ENCODE measurements at regions not wholly inside any gene's neighbourhood (a gene's known extent, or its start where the extent isn't known, plus 50 kb on each side); places are given as distances from the start of the nearest gene placed in this dataset.
"Not testable (repeated sequence)": the region's sequence is repeated elsewhere in the genome, so short reads cannot be mapped to it uniquely, and the experiment has no call there.

GRCh38 chr10:78096486-78096885 is 62.8 kb downstream of the RPS24 start:
- not testable (repeated sequence) for DNase-seq (ENCODE audit: low spot score)

GRCh38 chr10:78102593-78102992 is 68.9 kb downstream of the RPS24 start:
- DNase-seq (ENCODE audit: low spot score): not testable (repeated sequence)

- DNase-seq (ENCODE audit: low spot score): no peak
Observed at GRCh38 chr10:78109210-78109609, 75.5 kb downstream of the RPS24 start.

GRCh38 chr10:78115135-78115853 is 81.6 kb downstream of the RPS24 start:
- DNase-seq (ENCODE audit: low spot score): no peak

GRCh38 chr10:78116361-78116760 is 82.7 kb downstream of the RPS24 start:
- DNase-seq (ENCODE audit: low spot score): no peak

GRCh38 chr10:78118591-78118990 is 84.9 kb downstream of the RPS24 start:
- no peak for DNase-seq (ENCODE audit: low spot score)

GRCh38 chr10:78121801-78122200 is 88.1 kb downstream of the RPS24 start:
- no peak for DNase-seq (ENCODE audit: low spot score)

DNA sequence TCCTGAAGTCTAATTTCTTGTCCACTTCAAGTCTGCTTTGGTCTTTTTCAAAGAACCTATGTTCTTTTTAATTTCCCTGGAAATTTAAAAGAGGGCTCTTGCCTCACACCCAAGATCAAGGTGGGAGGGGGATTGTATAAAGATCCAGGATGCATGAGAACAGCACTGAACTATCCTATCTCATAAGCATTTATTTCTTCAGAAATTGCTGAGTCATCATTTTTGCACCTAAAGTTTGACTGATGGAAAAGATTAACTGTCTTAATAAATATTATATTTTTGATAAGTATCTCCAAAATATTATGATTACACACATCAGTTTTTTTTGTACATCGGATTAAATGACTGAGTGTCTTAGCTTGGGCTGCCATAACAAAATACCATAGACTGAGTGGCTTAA is 90.5 kb downstream of the RPS24 start:
- no peak for DNase-seq (ENCODE audit: low spot score)

- DNase-seq (ENCODE audit: low spot score): no peak
Observed at GRCh38 chr10:78129211-78129610, 95.5 kb downstream of the RPS24 start.

GRCh38 chr10:78130966-78131710 is 97.5 kb downstream of the RPS24 start:
- DNase-seq (ENCODE audit: low spot score): no peak

- DNase-seq (ENCODE audit: low spot score): no peak
Observed at GRCh38 chr10:78134773-78135306, 101.2 kb downstream of the RPS24 start.

GRCh38 chr10:78137147-78137546 is 103.5 kb downstream of the RPS24 start:
- no peak for DNase-seq (ENCODE audit: low spot score)

- DNase-seq (ENCODE audit: low spot score): peak; percentile 72
Observed at GRCh38 chr10:78139341-78139740, 105.7 kb downstream of the RPS24 start.

- no peak for DNase-seq (ENCODE audit: low spot score)
Observed at GRCh38 chr10:78140066-78140630, 106.5 kb downstream of the RPS24 start.

GRCh38 chr10:78143576-78143975 is 109.9 kb downstream of the RPS24 start:
- DNase-seq (ENCODE audit: low spot score): no peak

- no peak for DNase-seq (ENCODE audit: low spot score)
Observed at GRCh38 chr10:78146200-78146599, 112.5 kb downstream of the RPS24 start.

DNA sequence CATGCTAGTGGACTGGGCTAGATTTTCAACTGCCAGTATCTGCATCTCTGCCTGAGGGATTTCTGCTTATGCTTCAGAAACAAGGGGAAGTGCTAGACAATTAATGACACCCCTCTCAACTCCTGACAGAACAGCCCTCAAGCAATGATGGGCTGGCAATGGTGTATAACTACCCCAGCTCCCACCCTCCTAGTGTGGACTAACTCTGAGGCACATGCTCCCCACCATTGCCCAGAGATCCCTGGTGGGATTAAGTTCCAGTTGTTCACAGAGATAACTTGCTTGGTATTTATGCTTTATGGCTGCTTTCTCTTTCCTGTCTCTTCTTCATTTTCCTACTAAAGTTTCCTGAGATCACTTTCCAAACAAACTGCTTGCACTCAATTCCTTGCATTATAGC is 113.5 kb downstream of the RPS24 start:
- no peak for DNase-seq (ENCODE audit: low spot score)

- no peak for DNase-seq (ENCODE audit: low spot score)
Observed at GRCh38 chr10:78148216-78148960, 114.7 kb downstream of the RPS24 start.

DNA sequence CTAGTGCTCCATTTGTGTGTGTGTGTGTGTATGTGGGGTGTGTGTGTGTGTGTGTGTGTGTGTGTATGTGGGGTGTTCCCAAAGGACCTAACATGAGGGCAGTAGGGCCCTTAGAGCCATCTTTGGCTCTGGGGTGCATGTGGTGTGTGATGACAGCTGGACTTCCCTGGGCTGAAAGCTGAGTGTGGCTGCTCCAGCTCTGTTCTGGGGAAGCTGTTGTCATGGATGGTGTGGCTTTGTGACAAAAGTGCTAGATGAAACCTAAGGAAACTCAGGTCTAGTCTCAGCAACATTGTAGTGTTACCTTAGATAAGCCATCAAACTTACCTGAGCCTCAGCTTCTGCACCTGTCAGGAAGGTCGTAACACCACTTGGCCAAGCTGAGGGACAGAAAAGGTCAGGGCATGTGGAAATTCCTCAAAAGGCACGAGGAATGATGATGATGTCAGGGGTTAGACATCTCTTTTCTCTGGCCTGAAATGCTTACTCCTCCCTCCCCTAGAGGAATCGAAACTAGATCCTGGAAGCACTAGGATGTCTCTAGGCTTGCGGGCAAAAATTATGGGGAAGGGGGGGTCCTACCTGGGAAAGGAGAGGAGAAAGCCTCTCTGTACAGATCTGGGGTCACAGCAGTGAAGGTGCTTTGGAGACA is 115.4 kb downstream of the RPS24 start:
- DNase-seq (ENCODE audit: low spot score): no peak

DNA sequence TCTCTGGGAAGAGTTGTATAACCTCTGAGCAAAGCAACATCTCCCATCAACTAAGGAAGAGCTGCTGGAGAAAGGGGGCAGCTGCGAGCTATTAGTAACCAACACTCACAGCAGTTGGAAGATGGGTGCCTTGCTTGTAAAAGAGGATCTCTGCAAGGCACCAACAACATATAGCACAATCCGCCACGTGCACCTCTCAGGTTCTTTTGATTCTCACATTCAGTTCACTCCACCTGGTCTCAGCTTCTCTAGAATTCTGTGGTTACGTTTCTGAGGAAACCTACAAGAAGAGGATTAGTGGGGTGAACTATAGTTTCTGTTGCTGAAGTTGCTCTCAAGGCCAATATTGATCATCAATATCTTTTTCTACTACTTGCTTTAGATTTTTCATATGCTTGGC is 117.1 kb downstream of the RPS24 start:
- DNase-seq (ENCODE audit: low spot score): no peak

DNA sequence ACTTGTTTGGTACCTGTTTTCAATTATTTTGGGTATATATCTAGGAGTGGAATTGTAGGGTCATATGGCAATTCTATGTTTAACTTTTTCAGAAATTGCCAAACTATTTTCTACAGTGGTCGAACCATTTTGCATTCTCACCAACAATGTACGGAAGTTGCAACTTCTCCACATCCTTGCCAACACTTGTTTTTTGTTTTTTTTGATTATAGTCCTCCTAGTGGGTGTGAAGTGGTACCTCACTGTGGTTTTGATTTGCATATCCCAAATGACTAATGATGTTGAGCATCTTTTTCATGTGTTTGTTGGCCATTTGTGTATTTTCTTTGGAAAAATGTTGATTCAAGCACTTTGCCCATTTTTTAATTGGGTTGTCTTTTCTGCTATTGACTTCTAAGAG is 122.1 kb downstream of the RPS24 start:
- no peak for DNase-seq (ENCODE audit: low spot score)

DNA sequence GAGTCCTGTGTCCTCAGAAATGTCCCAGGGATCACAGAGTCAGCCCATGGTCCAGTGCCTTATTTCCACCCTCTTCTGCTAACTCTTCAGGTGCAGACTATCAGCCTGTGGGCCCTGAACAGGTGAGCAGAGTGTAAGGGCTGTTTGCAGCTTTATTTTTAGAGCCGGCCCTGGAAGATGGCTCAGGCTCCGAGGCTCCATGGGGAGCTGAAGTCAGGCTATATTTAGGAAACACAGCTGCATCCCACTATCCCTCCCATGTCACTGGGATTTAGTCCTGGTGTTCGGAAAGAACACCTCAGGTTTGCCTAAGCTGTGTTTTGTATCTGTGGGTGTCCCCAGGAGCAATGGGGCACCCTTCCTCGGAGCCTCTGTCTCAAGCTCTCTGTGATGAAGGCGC is 126.9 kb downstream of the RPS24 start:
- DNase-seq (ENCODE audit: low spot score): no peak
